ENCODE measurements at regions not wholly inside any gene's neighbourhood (a gene's known extent, or its start where the extent isn't known, plus 50 kb on each side); places are given as distances from the start of the nearest gene placed in this dataset.
"Not testable (repeated sequence)": the region's sequence is repeated elsewhere in the genome, so short reads cannot be mapped to it uniquely, and the experiment has no call there.

GRCh38 chr1:66462313-66462712 is 71.6 kb upstream of the SGIP1 start:
- DNase-seq, result no peak

GRCh38 chr1:66464351-66464750 is 69.6 kb upstream of the SGIP1 start:
- no peak for DNase-seq

- no peak for DNase-seq
Observed at GRCh38 chr1:66464802-66465201, 69.2 kb upstream of the SGIP1 start.

GRCh38 chr1:66466695-66467094 is 67.3 kb upstream of the SGIP1 start:
- DNase-seq, result not testable (repeated sequence)

- DNase-seq, result no peak
Observed at GRCh38 chr1:66468722-66469121, 65.2 kb upstream of the SGIP1 start.

- no peak for DNase-seq
Observed at GRCh38 chr1:66475940-66476339, 58.0 kb upstream of the SGIP1 start.

GRCh38 chr1:66476774-66477173 is 57.2 kb upstream of the SGIP1 start:
- DNase-seq, result no peak

- no peak for DNase-seq
Observed at GRCh38 chr1:66478116-66478515, 55.8 kb upstream of the SGIP1 start.

GRCh38 chr1:66480162-66480561 is 53.8 kb upstream of the SGIP1 start:
- DNase-seq, result no peak

GRCh38 chr1:66481215-66481614 is 52.7 kb upstream of the SGIP1 start:
- DNase-seq, result not testable (repeated sequence)

Measured in stimulated activated CD4-positive, alpha-beta T cell treated with anti-CD3 and anti-CD28 coated beads, Interleukin-15, amount 100 ng/mL, for 24 hours (primary cell).